ENCODE measurements at regions not wholly inside any gene's neighbourhood (a gene's known extent, or its start where the extent isn't known, plus 50 kb on each side); places are given as distances from the start of the nearest gene placed in this dataset.

DNA sequence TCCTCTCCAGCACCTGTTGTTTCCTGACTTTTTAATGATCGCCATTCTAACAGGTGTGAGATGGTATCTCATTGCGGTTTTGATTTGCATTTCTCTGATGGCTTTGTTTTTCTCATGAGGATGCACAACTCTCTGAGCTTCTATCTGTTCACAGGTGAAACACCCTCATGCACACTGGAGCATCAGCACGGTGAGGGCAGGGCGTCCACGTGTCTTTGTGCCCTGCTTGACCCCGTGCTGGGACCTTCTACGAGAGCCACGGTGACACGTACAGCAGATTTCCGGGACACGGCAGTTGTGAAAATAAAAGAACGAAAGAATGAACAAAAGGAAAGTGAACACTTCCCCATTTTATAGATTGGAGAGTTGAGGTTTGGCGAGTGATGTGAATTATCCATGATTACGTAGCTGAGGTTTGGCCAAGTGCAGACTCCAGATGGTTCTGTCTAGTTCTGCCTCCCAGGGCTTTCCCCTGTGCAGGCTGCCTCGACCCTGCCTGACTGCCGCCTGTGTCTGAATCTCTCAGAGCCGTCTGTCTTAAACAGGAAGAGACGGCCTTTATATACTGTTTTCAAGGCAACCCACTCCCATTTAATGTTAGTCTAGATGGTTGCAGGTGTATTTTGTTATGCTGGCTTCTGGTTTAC lies 67.8 kb upstream of the SORBS2 start:
- TF ChIP-seq, protein P1, sequence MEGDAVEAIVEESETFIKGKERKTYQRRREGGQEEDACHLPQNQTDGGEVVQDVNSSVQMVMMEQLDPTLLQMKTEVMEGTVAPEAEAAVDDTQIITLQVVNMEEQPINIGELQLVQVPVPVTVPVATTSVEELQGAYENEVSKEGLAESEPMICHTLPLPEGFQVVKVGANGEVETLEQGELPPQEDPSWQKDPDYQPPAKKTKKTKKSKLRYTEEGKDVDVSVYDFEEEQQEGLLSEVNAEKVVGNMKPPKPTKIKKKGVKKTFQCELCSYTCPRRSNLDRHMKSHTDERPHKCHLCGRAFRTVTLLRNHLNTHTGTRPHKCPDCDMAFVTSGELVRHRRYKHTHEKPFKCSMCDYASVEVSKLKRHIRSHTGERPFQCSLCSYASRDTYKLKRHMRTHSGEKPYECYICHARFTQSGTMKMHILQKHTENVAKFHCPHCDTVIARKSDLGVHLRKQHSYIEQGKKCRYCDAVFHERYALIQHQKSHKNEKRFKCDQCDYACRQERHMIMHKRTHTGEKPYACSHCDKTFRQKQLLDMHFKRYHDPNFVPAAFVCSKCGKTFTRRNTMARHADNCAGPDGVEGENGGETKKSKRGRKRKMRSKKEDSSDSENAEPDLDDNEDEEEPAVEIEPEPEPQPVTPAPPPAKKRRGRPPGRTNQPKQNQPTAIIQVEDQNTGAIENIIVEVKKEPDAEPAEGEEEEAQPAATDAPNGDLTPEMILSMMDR (IDR thresholded peaks at IDR 0.05) = no peak
- no peak for TF ChIP-seq EZH2 (IDR thresholded peaks at IDR 0.05; ENCODE audit: borderline replicate concordance, insufficient read depth, low read depth, low read length, poor library complexity, severe bottlenecking)
